ENCODE measurements at regions not wholly inside any gene's neighbourhood (a gene's known extent, or its start where the extent isn't known, plus 50 kb on each side); places are given as distances from the start of the nearest gene placed in this dataset.
"Not testable (repeated sequence)": the region's sequence is repeated elsewhere in the genome, so short reads cannot be mapped to it uniquely, and the experiment has no call there.

- DNase-seq (ENCODE audit: low read depth, low spot score), result no peak
Measured at GRCh38 chr16:75996491-75996890, 270.2 kb upstream of the CPHXL start.

GRCh38 chr16:75997606-75998005 lies 271.3 kb upstream of the CPHXL start:
- no peak for DNase-seq (ENCODE audit: low read depth, low spot score)

- DNase-seq (ENCODE audit: low read depth, low spot score), result no peak
Measured at GRCh38 chr16:76007645-76008044, 269.6 kb upstream of the CNTNAP4 start.

- DNase-seq (ENCODE audit: low read depth, low spot score), result no peak
Measured at GRCh38 chr16:76023835-76024234, 253.4 kb upstream of the CNTNAP4 start.

GRCh38 chr16:76035689-76036088 lies 241.5 kb upstream of the CNTNAP4 start:
- DNase-seq (ENCODE audit: low read depth, low spot score), result no peak

GRCh38 chr16:76038097-76038496 lies 239.1 kb upstream of the CNTNAP4 start:
- DNase-seq (ENCODE audit: low read depth, low spot score), result no peak

- no peak for DNase-seq (ENCODE audit: low read depth, low spot score)
Measured at GRCh38 chr16:76052725-76053124, 224.5 kb upstream of the CNTNAP4 start.

GRCh38 chr16:76059186-76059585 lies 218.0 kb upstream of the CNTNAP4 start:
- no peak for DNase-seq (ENCODE audit: low read depth, low spot score)

GRCh38 chr16:76059701-76060100 lies 217.5 kb upstream of the CNTNAP4 start:
- no peak for DNase-seq (ENCODE audit: low read depth, low spot score)

- DNase-seq (ENCODE audit: low read depth, low spot score), result no peak
Measured at GRCh38 chr16:76071690-76072089, 205.5 kb upstream of the CNTNAP4 start.

- no peak for DNase-seq (ENCODE audit: low read depth, low spot score)
Measured at GRCh38 chr16:76081967-76082366, 195.2 kb upstream of the CNTNAP4 start.

- DNase-seq (ENCODE audit: low read depth, low spot score), result no peak
Measured at GRCh38 chr16:76106647-76107046, 170.6 kb upstream of the CNTNAP4 start.

- DNase-seq (ENCODE audit: low read depth, low spot score), result no peak
Measured at GRCh38 chr16:76108460-76108859, 168.7 kb upstream of the CNTNAP4 start.

GRCh38 chr16:76114681-76115080 lies 162.5 kb upstream of the CNTNAP4 start:
- no peak for DNase-seq (ENCODE audit: low read depth, low spot score)

GRCh38 chr16:76118344-76118743 lies 158.9 kb upstream of the CNTNAP4 start:
- DNase-seq (ENCODE audit: low read depth, low spot score), result no peak

- DNase-seq (ENCODE audit: low read depth, low spot score), result no peak
Measured at GRCh38 chr16:76121636-76122035, 155.6 kb upstream of the CNTNAP4 start.

- no peak for DNase-seq (ENCODE audit: low read depth, low spot score)
Measured at GRCh38 chr16:76123966-76124365, 153.2 kb upstream of the CNTNAP4 start.

- DNase-seq (ENCODE audit: low read depth, low spot score), result no peak
Measured at GRCh38 chr16:76125871-76126270, 151.3 kb upstream of the CNTNAP4 start.

- not testable (repeated sequence) for DNase-seq (ENCODE audit: low read depth, low spot score)
Measured at GRCh38 chr16:76138056-76138455, 139.1 kb upstream of the CNTNAP4 start.

- no peak for DNase-seq (ENCODE audit: low read depth, low spot score)
Measured at GRCh38 chr16:76157629-76158028, 119.6 kb upstream of the CNTNAP4 start.

- DNase-seq (ENCODE audit: low read depth, low spot score), result no peak
Measured at GRCh38 chr16:76162046-76162445, 115.2 kb upstream of the CNTNAP4 start.

GRCh38 chr16:76164970-76165558 lies 112.1 kb upstream of the CNTNAP4 start:
- no peak for DNase-seq (ENCODE audit: low read depth, low spot score)

- DNase-seq (ENCODE audit: low read depth, low spot score), result no peak
Measured at GRCh38 chr16:76175718-76176117, 101.5 kb upstream of the CNTNAP4 start.

- DNase-seq (ENCODE audit: low read depth, low spot score), result no peak
Measured at GRCh38 chr16:76176153-76176552, 101.0 kb upstream of the CNTNAP4 start.
